GM21576 (cell line): ENCODE measurements at regions not wholly inside any gene's neighbourhood (a gene's known extent, or its start where the extent isn't known, plus 50 kb on each side); places are given as distances from the start of the nearest gene placed in this dataset.
"Not testable (repeated sequence)": the region's sequence is repeated elsewhere in the genome, so short reads cannot be mapped to it uniquely, and the experiment has no call there.

ENCODE experiments used
- ATAC-seq: cut with Tn5 transposase; IDR thresholded peaks from one replicate; pipeline ENCODE4 v1.9.1; 2021; ENCODE audit warnings: mild to moderate bottlenecking, moderate library complexity; ENCODE audit not compliant: unreplicated experiment

DNA sequence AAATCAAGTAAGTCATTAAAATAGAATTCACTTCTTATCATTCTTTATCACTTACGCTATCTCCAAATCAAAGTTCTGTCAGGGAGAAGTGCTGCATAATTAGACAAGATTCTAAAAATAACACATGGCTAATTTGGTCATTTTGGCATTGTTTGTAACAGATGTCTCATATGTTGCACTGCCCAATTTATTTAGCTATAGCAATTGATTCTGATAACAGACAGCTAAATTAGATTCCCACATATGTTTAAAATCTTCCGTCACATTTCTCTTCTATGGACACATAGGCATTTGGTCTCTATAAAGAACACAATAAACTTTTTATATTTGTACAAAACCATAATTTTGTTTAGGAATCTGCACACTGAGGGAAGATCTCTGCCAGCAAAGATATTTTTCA, 644.5 kb upstream of the VRK2 start:
- no peak for ATAC-seq

DNA sequence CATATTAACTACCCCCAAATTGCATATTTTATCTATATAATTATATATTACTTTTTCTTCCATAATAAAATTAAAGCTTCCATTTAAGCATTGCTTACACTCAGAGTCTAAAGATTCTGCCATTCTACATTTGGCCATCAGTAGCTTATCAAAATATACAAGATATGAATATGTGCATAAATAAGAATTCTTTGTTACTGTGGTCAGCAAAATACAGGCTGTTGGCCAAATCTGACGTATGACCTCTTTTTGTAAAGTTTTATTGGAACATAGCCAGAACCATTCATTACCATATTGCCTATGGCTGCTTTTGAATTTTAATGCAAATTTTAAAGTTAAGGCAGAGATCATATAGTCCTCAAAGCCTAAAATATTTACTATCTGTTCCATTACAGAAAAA, 643.9 kb upstream of the VRK2 start:
- ATAC-seq = no peak

DNA sequence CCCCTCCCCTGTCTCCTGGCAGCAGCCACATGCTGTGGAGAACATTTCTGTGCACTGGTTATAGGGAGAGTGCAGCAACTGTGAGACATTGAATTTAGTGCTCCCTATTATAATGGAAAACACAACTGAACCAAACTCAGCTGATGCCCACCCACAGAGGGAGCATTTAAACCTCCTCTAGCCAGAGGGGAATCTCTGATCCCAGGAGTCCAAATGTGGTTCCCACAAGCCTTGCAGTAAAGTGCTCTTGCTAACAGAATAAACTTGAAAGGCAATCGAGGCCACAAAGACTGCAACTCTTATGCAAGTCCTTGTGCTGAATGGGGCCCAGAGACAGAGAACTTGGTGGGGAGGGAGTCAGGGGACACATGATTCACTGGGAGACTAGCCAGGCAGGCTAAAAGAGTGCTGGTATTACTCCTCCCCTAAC, 638.8 kb upstream of the VRK2 start:
- no peak for ATAC-seq

DNA sequence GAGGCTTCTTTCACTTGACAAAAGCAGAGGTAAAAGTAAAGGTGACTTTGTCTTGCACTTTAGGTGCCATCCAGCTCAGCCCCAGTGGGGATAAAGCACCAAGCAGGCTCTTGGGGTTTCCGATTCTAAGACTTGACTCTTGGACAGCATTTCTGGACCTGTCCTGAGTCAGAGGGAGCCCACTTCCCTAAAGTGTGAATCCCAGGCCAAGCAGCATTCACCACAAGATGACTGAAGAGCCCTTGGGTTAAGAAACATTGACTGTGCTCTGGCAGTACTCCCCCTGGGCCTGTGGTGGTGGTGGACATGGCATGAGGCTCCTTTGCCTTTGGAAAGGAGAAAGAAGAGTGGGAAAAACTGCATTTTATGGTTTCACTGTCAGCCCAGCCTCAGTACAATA, 638.0 kb upstream of the VRK2 start:
- no peak for ATAC-seq

DNA sequence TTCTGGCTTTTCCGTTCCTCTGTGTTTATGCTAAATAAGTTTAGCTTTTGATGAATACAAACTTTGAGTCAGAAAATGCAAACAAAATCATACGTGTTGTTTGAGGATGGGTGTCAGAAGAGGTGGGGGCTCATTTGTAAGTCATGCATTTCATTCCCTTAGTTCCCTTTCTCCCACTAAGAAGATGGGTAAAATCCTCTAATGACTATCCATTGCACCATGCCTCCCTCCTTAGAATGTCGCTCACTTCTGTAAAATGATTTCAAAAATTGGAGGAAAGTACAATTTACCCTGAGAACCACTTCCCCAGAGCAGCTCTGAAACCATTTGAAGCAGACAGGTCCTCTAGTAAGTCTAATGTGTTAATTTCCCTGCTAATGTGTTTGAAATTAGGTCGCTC, 629.6 kb upstream of the VRK2 start:
- ATAC-seq = no peak

DNA sequence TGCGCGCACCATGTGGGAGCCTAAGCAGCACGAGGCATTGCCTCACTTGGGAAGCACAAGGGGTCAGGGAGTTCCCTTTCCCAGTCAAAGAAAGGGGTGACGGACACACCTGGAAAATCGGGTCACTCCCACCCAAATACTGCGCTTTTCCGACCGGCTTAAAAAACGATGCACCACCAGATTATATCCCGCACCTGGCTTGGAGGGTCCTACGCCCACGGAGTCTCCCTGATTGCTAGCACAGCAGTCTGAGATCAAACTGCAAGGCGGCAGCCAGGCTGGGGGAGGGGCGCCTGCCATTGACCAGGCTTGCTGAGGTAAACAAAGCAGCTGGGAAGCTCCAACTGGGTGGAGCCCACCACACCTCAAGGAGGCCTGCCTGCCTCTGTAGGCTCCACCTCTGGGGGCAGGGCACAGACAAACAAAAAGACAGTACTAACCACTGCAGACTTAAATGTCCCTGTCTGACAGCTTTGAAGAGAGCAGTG, 627.7 kb upstream of the VRK2 start:
- ATAC-seq = not testable (repeated sequence)

DNA sequence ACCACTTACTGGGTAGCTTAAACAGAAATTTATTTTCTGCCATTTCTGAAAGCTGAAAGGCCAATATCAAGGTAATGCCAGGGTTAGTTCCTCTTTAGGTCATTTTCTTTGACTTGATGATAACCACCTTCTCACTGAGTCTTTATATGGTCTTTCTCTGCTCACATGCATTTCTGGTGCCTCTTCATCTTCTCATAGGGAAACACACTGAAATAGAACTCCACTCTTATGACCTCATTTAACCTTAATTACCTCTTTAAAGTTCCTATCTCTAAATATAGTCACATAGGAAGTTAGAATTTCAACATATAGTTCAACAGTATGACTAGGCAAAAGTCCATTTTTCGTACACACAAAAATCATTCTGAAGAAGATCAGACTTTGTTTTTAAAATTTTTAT, 616.8 kb upstream of the VRK2 start:
- peak; percentile 54 for ATAC-seq

DNA sequence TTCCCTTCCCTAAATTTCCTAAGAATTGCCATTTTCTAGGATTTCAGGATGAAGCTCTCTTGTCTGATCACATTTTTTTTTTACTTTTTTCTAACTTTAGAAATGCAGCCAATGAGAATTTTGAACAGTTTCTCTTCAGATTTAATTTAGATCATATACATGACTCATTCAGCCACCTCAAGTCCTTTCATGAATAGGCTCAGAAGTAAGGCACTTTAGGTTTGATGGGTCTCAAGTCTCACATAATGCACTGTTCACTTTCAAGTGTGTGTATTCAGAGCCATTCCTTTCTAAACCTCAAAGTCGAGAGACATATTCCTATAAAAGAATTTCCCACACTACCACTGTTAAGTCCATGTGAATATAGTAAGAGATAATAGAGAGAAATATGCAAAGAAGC, 614.1 kb upstream of the VRK2 start:
- ATAC-seq = no peak

DNA sequence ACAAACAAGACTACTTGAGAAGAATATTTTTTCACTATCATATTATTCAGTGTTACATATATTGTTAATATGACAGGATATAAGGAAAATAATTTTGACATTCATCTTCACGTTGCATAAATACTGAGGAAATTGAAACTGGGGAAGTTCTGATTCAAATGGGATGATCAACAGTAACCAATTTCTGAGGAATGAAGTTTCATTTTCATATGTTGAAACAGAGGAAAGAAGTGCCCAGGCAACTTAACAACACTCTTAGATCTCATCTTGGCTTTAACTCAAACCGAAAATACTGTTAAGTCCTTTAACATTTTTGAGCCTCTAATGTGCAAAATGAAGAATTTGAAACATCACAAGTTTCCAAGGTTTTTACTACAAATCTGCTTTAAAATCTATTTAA, 612.2 kb upstream of the VRK2 start:
- no peak for ATAC-seq

DNA sequence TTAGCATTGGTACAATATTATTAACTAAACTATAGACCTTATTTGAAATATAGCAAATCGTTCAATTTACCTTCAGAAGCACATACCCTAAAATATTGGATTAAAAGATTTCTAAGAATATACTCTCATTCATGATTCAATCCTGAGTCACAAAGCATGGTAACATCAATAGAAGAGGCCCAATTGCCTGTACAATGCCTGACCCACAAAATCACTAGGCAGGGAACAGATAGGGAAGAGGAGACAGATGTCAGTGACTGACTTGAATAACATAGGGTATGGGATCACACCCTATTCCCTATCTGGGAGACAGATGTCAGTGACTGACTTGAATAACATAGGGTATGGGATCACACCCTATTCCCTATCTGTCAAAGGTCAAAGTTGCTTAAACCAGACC, 611.6 kb upstream of the VRK2 start:
- no peak for ATAC-seq

DNA sequence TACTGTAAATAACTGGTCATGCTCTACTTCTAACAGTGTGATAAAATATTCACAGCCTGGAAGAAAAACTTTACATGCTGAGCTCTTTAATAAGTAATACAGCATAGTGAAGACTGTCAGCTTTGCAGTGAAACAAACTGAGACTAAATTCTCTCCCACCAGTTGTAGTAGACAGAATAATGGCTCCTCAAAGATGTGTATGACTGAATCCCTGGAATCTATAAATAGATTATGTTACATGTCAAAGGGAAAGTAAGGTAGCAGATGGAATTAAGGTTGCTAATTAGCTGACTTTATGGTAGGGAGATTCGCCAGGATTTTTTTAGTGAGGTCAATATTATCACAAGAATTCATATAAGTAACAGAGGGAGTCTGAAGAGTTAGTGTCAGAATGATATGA, 609.5 kb upstream of the VRK2 start:
- no peak for ATAC-seq

DNA sequence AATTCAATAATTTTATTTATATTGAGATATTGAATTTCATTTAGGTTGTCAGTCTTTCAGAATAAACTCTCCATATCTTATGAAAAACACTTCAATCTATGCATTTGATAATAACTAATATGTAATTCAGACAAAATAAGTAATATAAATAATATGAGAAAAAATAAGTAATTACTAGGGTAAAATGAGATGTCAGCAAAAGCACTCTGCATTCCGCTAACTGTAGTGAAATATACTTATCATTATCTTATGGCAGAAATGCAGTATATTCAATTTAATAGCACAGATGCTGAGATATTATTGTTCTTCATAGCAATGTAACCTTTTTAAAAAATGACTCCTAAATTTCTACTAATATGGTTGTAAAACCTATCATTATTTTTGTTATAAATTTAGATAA, 606.2 kb upstream of the VRK2 start:
- ATAC-seq = no peak

DNA sequence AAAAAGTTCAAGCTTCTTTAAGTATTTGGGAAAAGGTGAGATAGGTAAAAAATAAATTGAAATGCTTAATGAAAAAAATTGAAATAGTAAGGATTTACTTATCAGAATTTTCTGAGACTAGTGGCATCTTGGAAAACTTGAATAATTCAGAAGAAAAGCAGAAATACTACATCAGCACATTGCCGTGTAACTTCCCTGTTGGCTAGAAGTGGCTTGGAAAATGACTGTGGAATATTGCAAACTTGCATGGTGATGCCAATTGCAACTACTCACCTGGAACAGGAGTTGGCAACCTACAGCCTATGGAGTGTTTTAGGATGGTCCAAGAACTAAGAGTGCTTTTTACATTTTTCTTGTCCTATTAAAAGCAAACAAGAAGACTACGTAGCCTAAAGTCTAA, 603.5 kb upstream of the VRK2 start:
- ATAC-seq = no peak

DNA sequence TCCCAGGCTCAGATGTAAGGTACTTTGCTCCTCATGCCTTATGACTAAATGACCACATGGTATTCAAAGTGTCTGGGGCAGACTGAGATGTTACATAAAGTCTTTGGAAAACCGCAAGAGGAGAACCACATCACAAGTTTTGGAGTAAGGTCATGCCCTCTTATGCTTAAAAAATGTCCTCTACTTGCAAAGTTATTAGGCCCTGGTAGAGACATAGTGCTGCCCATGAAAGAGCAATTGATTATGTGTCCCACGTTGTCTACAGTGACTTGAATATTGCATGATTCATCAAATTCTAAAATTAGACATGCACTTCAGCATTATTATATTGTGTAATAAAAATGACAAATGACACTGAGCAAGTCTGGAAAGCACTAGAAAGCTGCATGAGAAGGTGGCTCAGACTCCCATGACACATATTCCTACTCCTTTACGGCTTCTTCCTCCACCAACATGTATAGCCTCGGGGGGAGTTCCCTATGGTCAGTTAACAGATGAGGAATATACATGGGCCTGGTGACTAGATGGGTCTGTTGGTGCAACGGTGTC, 602.6 kb upstream of the VRK2 start:
- ATAC-seq = no peak

DNA sequence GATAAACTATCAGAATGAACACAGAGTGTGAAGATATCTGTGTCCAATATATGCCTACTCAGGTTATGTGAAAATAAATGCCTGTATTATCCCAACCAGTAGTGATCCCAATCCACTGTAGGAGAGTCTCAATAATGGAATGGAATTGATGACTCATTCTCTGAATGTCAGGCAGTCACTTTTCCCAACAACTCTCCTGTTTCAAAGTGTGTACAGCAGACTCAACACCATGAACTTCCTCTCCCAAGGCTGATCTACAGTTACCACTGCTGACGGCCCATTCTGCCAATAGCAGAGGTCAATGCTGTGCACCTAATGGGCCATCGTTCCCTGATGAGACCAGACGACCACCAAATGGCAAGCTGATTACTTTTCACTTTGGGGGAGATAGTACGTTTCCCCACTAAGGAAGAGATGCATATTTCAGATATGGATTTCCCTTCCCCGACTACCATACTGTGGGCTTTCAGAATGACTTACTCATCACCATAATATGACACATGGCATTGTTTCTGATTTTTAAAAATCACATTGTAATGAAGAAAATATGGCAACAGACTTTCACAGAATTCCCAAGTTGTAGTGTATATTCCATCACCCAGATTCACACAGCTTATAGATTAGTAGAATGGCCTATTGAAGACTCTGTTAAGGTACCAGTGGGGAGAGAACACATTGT, 601.7 kb upstream of the VRK2 start:
- no peak for ATAC-seq

DNA sequence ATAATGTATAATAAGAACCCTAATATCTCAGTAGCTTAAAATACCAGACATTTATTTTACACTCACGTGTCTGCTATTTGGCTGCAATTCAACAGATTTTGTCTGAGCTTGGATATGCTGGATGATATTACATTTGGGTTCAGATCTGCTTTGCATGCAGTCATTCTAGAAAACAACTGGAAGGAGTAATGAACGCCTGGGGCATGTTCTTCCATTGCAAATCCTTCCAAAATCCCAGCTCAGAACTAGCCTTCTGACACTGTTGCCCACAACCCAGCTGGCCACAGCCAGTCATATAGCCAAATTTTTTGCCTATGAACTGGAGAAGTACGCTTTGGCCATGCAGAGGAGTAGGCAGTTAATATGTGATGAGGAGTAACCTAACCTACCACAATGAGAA, 597.8 kb upstream of the VRK2 start:
- no peak for ATAC-seq

DNA sequence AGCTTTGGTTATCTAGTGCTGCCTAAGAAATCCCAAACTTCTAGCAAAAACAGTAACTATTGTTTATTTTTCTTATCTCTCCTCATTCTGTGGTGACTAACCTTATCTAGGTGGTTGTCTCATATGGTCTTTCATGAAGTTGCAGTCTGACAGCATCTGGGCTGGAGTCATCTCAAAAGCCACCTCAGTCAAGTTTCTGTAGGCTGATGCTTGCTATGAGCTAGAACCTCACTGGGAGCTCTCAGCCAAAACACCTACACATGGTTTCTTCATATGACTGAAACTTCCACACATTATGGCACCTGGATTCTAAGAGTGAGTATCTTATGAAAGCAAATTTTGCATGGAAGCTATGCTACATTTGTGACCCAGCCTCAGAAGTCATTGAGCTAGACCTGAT, 596.4 kb upstream of the VRK2 start:
- ATAC-seq = peak; percentile 89

DNA sequence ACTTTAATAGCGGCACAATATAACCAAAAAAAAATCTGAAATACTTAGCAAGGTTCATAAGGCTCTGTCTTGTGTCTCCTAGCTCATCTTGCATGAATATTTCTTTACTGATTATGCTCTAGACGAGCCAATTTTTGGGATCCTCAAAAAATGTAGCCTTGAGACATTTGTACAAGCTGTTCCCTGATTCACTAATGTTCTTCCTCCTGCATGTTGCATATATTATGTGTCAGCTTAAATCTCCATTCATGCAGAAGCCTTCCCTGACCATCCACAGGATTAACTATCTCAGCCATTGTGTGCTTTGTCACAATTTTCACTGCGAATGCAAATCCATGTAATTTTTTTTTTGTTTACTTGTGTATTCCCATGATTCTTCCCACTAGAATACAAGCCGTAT, 594.0 kb upstream of the VRK2 start:
- ATAC-seq = no peak

DNA sequence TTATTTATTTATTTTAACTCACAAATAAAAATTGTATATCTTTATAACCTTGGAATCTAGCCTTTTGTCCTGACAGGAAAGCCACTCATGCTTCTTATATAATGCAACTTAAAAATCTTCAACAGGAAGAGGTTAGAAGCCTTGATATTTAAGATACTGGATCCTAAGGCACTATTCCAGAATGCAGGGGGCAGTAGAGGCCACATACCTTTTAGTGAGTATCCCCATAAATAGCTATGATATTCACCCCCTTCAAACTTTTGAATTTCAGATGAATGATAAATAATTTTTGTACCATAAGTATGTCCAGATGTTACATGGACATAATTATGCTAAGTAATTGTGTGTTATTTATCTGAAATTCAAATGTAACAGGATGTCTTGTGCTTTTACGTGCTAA, 592.7 kb upstream of the VRK2 start:
- ATAC-seq = no peak

DNA sequence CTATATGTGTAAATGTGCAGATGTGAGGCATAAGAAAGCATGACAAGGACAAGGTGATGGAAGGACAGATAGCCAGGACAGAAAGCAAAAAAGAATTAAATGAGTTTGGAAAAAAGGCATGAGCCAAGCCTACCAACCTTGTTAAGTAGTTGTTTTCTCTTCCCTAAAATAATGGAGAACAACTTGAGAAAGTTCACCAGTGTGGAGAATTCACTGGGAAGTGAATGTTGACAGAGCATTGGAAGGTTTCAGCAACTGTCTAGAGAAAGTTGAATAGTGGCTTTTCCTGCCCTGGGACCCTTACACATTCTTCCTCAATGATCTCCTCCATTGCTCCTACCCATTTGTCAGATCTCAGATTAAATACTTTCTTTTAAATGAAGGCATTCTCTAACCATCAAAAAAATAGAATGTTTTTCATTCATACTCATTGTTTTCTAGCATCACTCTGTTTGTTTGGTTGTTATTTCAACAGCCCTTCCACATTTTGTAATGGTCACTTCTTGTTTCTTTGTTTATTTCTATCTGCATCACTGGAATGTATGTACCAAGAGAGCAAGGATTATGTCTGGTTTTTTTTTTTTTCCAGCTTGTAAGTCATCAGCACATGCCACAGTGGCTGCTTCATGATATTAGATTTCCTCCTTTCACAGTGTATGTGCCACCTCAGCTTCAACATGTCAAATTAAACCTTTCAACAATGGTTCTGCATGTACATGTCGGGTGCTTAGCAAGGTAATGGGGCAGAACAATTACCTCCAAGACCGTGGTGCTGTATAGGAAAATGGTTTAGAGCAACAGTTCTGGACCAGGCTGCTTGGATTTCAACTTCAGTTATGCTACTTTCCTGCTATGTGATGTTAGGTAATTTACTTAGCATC, 586.0 kb upstream of the VRK2 start:
- ATAC-seq = no peak

DNA sequence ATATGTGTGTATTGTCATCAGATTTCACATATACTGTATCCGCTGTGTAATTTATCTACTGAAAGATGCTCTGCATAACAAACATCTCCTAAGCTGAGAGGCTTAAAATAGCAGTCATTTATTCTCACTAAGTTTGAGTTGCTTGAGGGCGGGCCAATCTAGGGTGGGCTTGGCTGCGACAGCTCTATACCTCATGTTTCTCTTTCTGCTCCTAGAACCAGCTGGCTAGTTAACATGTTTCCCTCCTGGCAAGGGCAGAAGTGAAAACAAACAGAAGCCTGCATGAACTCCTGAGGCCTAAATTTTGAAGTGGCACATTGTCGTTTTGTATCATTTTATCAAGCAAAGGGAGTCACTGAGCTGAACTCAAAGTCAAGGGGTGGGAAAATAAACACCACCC, 585.0 kb upstream of the VRK2 start:
- no peak for ATAC-seq

DNA sequence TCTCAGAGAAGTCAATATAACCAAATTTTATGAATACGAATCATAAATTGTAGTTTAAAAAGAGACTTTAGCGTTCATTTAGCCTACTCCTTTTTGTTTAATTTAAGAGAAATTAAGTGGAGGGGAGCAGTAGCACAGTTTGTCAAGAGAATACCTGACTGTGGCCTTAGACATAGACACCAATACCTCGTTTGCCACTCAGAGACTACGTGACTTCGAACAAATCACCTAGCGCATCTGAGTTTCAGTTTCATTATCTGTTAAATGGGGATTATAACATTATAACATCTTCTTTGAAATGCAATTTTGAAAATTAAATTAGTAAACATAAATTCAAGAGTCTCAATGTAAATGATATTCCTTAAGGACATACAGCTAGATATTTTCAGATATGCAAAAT, 581.5 kb upstream of the VRK2 start:
- no peak for ATAC-seq
